ENCODE measurements at regions not wholly inside any gene's neighbourhood (a gene's known extent, or its start where the extent isn't known, plus 50 kb on each side); places are given as distances from the start of the nearest gene placed in this dataset.

- TF ChIP-seq CTCF (IDR thresholded peaks at IDR 0.05; ENCODE audit: insufficient read depth, low read length, poor library complexity, severe bottlenecking), result no peak
- TF ChIP-seq EZH2phosphoT487 (conservative IDR thresholded peaks at IDR 0.05; ENCODE audit: low read length), result no peak
These were observed 93.1 kb upstream of the SPON1 start for GRCh38 chr11:13869398-13869886.

All from SU-DHL-6 (cell line).